OCI-LY7 (cell line): ENCODE measurements at regions not wholly inside any gene's neighbourhood (a gene's known extent, or its start where the extent isn't known, plus 50 kb on each side); places are given as distances from the start of the nearest gene placed in this dataset.

Source experiments
- BruUV-seq: library from RNA; stranded (reverse); fragments of 400-500 nt; replicated peaks from 2 replicates; lab custom pipeline; 2021; lab: Mats Ljungman, UMichigan
- CTCF ChIA-PET: fragments of 300-600 bp; sonication (Branson Sonifier 250); formaldehyde crosslinking; loops from one replicate; lab custom pipeline; 2022; ENCODE audit warnings: antibody characterized with exemption; ENCODE audit not compliant: unreplicated experiment; lab: Charles Lee
- POLR2A ChIA-PET: fragments of 300-600 bp; sonication (Branson Sonifier 250); formaldehyde crosslinking; loops from one replicate; lab custom pipeline; 2022; ENCODE audit warnings: antibody characterized with exemption; lab: Charles Lee
- DNase-seq: peaks from one replicate; pipeline ENCODE4 v3.0.0-alpha.2; 2015; ENCODE audit warnings: low spot score
- H2AFZ ChIP-seq: fragments of 200-600 bp; sonication (generic), shearing (Covaris generic); 2 replicates; pipeline ENCODE4 v1.6.1; 2014; ENCODE audit warnings: mild to moderate bottlenecking, antibody characterized with exemption, low read length, moderate library complexity
- H3K27ac ChIP-seq: fragments of 200-600 bp; sonication (generic); 2 replicates; pipeline ENCODE4 v1.5.1; 2014; ENCODE audit warnings: mixed run types, low read depth, mild to moderate bottlenecking, moderate library complexity, low read length, inconsistent platforms; ENCODE audit not compliant: poor library complexity, severe bottlenecking
- H3K36me3 ChIP-seq: fragments of 200-600 bp; sonication (generic); 2 replicates; pipeline ENCODE4 v1.6.1; 2014; ENCODE audit warnings: mild to moderate bottlenecking, antibody characterized with exemption, low read length, moderate library complexity, mixed read lengths; ENCODE audit not compliant: insufficient read depth
- H3K4me1 ChIP-seq: fragments of 200-600 bp; sonication (generic); 2 replicates; pipeline ENCODE4 v1.5.1; 2014; ENCODE audit warnings: mild to moderate bottlenecking, low read length; ENCODE audit not compliant: insufficient read depth, poor library complexity, severe bottlenecking
- H3K4me2 ChIP-seq: fragments of 200-600 bp; sonication (generic); 2 replicates; pipeline ENCODE4 v1.6.1; 2014; ENCODE audit warnings: mild to moderate bottlenecking, low read length
- H3K4me3 ChIP-seq: fragments of 200-600 bp; sonication (generic); 2 replicates; pipeline ENCODE4 v1.5.1; 2014; ENCODE audit warnings: mild to moderate bottlenecking, low read depth, low read length; ENCODE audit not compliant: poor library complexity, severe bottlenecking
- H3K79me2 ChIP-seq: fragments of 200-600 bp; sonication (generic); 2 replicates; pipeline ENCODE4 v1.6.1; 2016; ENCODE audit warnings: low read depth, mild to moderate bottlenecking, low read length, moderate library complexity, mixed read lengths; ENCODE audit not compliant: insufficient read depth
- H3K9me2 ChIP-seq: fragments of 200-600 bp; sonication (generic); 2 replicates; pipeline ENCODE4 v1.6.1; 2016; ENCODE audit warnings: mild to moderate bottlenecking, low read length, mixed read lengths; ENCODE audit not compliant: insufficient read depth
- H3K9me3 ChIP-seq: fragments of 200-600 bp; sonication (generic); 2 replicates; pipeline ENCODE4 v1.6.1; 2014; ENCODE audit warnings: mild to moderate bottlenecking, mixed run types, low read length, mixed read lengths
- H4K20me1 ChIP-seq: fragments of 200-600 bp; sonication (generic); 2 replicates; pipeline ENCODE4 v1.6.1; 2014; ENCODE audit warnings: mild to moderate bottlenecking, antibody characterized with exemption, low read length, moderate library complexity, mixed read lengths; ENCODE audit not compliant: insufficient read depth
- EZH2phosphoT487 ChIP-seq: fragments of 200-600 bp; sonication (generic); IDR thresholded peaks from 2 replicates; pipeline ENCODE4 v1.6.1; 2018; ENCODE audit warnings: low read depth, borderline replicate concordance, mild to moderate bottlenecking, mixed run types, antibody characterized with exemption, low read length, moderate library complexity, mixed read lengths
- intact Hi-C: fragments of 100-400 bp; cut with micrococcal nuclease; formaldehyde crosslinking; loops from one replicate; pipeline ENCODE4 v1.10.0; 2022; ENCODE audit not compliant: unreplicated experiment
- TF ChIP-seq, protein P1 (sequence below): fragments of 200-600 bp; sonication (generic); conservative IDR thresholded peaks from 2 replicates; pipeline ENCODE4 v1.5.1; 2014; ENCODE audit warnings: mild to moderate bottlenecking, antibody characterized with exemption, low read length, moderate library complexity, mixed read lengths

DNA sequence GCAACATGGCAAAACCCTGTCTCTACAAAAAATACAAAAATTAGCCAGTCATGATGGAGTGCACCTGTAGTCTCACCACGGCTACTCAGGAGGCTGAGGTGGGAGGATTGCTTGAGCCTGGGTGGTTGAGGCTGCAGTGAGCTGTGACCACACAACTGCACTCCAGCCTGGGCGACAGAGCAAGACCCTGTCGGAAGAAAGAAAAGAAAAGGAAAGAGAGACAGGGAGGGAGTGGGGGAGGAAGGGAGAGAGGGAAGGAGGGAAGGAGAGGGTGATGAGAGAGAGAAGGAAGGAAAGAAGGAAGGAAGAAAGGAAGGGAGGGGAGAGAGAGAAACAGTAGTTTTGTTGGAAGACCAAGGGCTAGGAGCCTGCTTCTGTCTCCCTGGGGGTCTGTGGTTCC lies 142.4 kb downstream of the C9orf50 start:
- intact Hi-C loops, result no loop called here
- ChIA-PET CTCF (no interaction called here), POLR2A (no interaction called here)
- DNase-seq, result no peak
- Histone ChIP-seq H3K79me2 (no peaks in the 10 kb centered on the region), H3K4me2 (no peak overlapping the region), H3K4me1 (no peaks in the 10 kb centered on the region), H3K27ac (no peak overlapping the region), H3K36me3 (no peaks in the 10 kb centered on the region), H4K20me1 (no peaks in the 10 kb centered on the region), H2AFZ (no peak overlapping the region), H3K9me3 (peaks cover 7% of the 10 kb centered on the region), H3K9me2 (no peaks in the 10 kb centered on the region), H3K4me3 (no peak overlapping the region)
- TF ChIP-seq, protein P1, sequence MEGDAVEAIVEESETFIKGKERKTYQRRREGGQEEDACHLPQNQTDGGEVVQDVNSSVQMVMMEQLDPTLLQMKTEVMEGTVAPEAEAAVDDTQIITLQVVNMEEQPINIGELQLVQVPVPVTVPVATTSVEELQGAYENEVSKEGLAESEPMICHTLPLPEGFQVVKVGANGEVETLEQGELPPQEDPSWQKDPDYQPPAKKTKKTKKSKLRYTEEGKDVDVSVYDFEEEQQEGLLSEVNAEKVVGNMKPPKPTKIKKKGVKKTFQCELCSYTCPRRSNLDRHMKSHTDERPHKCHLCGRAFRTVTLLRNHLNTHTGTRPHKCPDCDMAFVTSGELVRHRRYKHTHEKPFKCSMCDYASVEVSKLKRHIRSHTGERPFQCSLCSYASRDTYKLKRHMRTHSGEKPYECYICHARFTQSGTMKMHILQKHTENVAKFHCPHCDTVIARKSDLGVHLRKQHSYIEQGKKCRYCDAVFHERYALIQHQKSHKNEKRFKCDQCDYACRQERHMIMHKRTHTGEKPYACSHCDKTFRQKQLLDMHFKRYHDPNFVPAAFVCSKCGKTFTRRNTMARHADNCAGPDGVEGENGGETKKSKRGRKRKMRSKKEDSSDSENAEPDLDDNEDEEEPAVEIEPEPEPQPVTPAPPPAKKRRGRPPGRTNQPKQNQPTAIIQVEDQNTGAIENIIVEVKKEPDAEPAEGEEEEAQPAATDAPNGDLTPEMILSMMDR, result no peak
- TF ChIP-seq EZH2phosphoT487, result no peak
- no TSS peak for BruUV-seq

DNA sequence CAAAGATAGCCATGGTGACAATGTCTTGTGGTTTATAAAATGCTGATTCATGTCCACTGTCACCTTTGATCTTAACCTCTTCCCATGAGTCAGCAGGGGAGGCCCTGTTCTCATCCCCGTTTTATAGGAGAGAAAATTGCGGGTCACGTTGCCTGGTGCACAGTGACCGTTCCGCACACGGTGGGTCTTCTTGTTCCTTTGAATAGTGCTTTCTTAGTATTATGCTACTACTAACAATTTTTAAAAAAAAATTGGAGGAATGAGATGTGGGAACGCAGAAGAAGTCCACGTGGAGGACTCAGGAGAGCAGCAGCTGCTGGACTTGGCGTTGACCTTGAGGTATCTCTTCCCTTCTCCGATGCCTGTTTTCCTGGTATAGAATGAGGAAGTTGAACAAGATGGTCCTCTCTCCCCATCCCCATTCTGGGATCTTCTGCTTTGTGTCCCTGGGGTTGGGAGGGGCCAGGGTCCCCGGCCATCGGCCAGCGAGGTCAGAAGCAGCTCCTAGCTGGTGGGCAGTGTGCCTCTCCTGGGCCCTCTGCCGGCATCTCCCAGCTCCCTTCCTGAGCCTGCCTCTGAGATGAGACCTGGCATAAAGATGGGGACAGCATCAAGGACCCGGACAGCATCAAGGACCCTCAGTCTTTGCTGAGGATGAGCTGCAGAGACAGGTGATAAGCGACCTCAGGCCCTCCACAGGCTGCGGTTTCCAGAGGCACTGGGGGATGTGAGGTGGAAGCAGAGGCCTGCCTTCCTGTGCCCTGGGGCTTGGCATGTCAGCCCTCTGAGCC lies 143.9 kb downstream of the C9orf50 start:
- no peaks in the 10 kb centered on the region for H3K36me3 ChIP-seq
- no TSS peak for BruUV-seq
- no peaks in the 10 kb centered on the region for H3K9me2 ChIP-seq
- H3K4me1 ChIP-seq, result no peaks in the 10 kb centered on the region
- H3K9me3 ChIP-seq, result peaks cover 7% of the 10 kb centered on the region
- H2AFZ ChIP-seq, result no peak overlapping the region
- no peak overlapping the region for H3K4me2 ChIP-seq
- DNase-seq, result no peak
- no peak for TF ChIP-seq EZH2phosphoT487
- TF ChIP-seq, protein P1, result no peak
- POLR2A ChIA-PET, result no interaction called here
- H3K27ac ChIP-seq, result no peak overlapping the region
- H4K20me1 ChIP-seq, result no peaks in the 10 kb centered on the region
- no peaks in the 10 kb centered on the region for H3K79me2 ChIP-seq
- intact Hi-C loops, result no loop called here
- no peak overlapping the region for H3K4me3 ChIP-seq
- CTCF ChIA-PET, result no interaction called here

DNA sequence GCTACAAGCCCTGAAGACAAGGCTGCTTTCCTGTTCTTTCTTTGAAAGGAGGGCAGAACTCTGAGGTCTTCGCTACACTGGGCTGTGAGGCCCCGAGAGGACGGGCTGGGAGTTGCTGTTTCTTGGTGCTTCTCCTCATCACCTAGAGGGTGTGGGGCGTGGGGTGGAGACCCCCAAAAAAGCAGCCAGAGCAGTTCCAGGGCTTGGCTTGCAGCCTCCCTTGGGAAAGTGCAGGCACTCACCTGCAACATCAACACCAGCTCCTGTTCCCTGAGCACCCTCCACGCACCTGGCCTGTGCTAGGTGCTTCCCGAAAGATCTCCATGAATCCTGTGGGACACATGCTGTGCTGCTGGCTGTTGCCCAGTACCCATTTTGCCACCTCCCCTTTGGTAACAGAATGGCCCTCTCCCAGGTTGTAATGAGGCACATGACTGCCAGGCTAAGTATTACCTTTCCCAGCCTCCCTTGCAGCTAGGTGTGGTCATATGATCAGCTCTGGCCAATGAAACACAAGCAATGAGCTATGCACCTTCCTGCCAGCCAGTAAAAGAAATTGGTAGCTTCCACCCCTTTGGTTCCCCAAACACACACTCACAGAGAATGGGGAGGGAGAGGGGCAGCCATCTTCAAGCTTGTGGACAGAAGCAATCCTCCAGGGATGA lies 146.0 kb downstream of the C9orf50 start:
- TF ChIP-seq EZH2phosphoT487, result no peak
- TF ChIP-seq, protein P1, result no peak
- H3K9me2 ChIP-seq, result no peaks in the 10 kb centered on the region
- H3K9me3 ChIP-seq, result peaks cover 7% of the 10 kb centered on the region
- no peak for DNase-seq
- H3K4me1 ChIP-seq, result no peaks in the 10 kb centered on the region
- no peak overlapping the region for H2AFZ ChIP-seq
- CTCF ChIA-PET, result interaction anchor here (0.6 kb wide), 1 partner anchor 335 kb away, joined by 3 read pairs; no protein-coding TSS in a partner anchor
- H3K4me3 ChIP-seq, result no peak overlapping the region
- H3K36me3 ChIP-seq, result no peaks in the 10 kb centered on the region
- intact Hi-C loops, result no loop called here
- POLR2A ChIA-PET, result no interaction called here
- no peak overlapping the region for H3K4me2 ChIP-seq
- BruUV-seq, result no TSS peak
- H3K27ac ChIP-seq, result no peak overlapping the region
- H4K20me1 ChIP-seq, result no peaks in the 10 kb centered on the region
- H3K79me2 ChIP-seq, result no peaks in the 10 kb centered on the region
